ENCODE measurements at regions not wholly inside any gene's neighbourhood (a gene's known extent, or its start where the extent isn't known, plus 50 kb on each side); places are given as distances from the start of the nearest gene placed in this dataset.
"Not testable (repeated sequence)": the region's sequence is repeated elsewhere in the genome, so short reads cannot be mapped to it uniquely, and the experiment has no call there.

DNA sequence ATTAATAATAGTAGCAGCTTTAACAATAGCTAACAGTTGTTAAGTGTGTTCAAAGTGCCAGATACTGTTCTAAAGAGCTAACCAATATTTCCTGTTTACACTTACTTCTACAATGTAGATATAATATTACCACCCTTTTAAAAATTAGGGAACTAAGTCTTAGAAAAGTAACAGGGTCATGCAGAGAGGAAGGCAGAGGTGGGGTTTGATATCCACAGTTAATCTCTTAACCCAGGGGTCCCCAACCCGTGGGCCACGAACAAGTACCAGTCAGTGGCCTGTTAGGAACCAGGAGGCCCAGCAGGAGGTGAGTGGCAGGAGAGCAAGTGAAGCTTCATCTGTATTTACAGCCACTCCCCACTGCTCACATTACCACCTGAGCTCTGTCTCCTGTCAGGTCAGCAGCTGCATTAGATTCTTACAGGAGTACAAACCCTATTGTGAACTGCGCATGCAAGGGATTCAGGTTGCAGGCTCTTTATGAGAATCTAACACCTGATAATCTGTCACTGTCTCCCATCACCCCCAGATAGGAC is 89.1 kb downstream of the ACTL7B start:
- FAIRE-seq, result no peak

GRCh38 chr9:108765265-108765664 is 90.5 kb downstream of the ACTL7B start:
- FAIRE-seq, result no peak

More for the DNA sequence above, 89.1 kb downstream of the ACTL7B start:
- no peak for DNase-seq (ENCODE audit: insufficient read length, low spot score)

DNA sequence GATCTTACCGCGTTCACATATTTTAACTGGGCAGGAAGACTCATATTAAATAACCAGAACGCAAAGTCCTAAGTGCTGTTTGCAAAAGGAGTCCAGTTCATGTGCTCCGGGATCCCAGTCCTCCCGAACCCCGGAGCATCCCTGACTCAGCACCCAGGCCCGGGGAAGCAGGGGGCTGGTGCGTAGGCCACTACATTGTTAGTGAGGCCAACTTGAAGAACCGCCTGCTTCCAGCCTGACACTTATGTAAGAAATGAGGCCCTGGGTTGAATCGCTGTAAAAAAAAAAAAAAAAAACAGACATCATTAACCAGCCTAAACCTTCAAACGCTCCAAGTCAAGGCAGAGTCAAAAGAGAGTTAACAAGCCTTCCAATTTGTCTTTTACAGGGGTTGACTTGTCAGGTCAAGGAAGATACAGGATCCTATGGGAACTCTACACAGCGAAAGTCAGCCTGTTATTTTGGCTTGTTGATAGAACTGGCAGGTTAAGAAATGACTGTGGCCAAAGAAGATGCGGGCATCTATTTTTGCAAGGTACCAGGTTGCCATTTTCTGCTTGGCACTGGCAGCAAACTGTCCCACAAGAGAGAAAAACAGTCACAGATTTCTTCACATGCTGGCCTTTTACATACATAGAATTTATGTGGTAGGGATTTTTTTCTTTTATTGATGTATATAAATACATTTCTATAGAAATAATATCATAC is 93.3 kb downstream of the ACTL7B start:
- FAIRE-seq (no peak), DNase-seq (ENCODE audit: insufficient read length, low spot score) (no peak)

More at GRCh38 chr9:108765265-108765664, 90.5 kb downstream of the ACTL7B start:
- DNase-seq (ENCODE audit: insufficient read length, low spot score), result no peak

GRCh38 chr9:108761655-108762347 is 94.0 kb downstream of the ACTL7B start:
- FAIRE-seq, result no peak
- peak; percentile 66 for DNase-seq (ENCODE audit: insufficient read length, low spot score)

DNA sequence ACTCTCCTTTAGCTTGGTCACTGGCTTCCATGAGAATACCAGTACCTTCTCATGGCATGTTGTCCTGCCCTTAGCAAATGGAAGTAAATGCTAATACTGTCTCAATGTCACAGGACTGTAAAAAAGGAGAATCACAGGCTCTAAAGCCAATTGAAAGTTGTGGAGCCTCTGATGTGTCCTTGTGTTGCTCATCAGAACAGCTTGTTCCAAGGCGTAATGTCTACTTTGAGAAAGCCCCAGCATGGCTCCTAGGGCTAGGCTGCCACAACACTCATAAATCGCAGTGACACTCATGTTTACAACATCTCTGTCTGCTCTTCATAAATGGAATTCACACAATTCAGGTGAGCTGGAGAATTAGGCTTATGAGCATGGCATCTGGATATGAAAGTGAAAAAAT is 94.9 kb downstream of the ACTL7B start:
- FAIRE-seq, result no peak

DNA sequence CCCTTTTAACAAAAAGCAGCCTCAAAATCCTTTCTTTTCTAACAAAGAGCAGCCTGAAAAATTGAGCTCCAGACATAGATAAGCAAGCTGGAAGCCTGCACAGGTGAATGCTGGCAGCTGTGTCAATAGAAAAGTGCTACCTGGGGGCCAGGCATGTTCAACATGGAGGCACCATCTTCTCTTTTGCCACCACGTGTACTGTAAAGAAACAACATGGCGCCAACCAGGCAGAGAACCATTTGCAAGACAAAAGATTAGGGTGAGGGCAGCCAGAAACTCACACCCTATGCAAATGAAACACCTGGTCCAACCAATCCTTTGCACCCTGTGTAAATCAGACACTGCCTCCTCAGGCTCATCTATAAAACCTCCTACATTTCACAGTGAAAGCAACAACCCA is 96.0 kb downstream of the ACTL7B start:
- FAIRE-seq (no peak), DNase-seq (ENCODE audit: insufficient read length, low spot score) (no peak)

More for the DNA sequence above, 94.9 kb downstream of the ACTL7B start:
- no peak for DNase-seq (ENCODE audit: insufficient read length, low spot score)

- FAIRE-seq, result no peak
- no peak for DNase-seq (ENCODE audit: insufficient read length, low spot score)
Observed at GRCh38 chr9:108759399-108759798, 96.4 kb downstream of the ACTL7B start.

DNA sequence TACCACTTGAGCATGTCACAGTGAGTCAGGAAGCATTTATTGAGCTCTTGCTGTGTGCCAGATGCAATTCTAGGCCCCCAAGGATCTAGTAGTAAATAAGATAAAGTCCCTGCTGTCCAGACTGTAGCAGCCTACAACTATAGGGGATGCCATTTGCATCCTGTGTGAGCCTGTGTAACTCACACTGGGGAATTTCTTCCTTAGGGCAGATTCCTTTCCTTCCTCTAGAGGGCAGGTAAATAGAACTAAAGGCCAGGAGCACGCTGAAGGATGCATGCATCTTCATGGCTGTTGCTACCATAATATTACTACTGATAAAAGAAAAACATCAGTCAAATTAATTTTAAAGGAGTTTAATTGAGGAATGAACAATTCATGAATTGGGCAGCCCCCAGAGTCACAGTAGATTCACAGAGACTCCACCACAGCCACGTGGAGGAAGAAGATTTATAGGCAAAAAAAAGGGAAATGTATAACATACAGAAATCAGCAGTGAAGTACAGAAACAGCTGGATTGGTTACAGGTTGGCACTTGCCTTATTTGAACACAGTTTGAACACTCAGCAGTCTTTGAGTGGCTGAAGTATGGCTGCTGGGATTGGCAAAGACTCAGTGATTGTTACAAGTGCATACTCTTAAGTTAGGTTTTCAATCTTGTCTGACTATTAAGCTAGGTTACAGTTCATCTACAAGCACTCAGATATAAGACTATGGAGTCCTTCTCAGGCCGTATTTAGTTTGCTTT is 98.9 kb downstream of the ACTL7B start:
- no peak for DNase-seq (ENCODE audit: insufficient read length, low spot score)
- no peak for FAIRE-seq

DNA sequence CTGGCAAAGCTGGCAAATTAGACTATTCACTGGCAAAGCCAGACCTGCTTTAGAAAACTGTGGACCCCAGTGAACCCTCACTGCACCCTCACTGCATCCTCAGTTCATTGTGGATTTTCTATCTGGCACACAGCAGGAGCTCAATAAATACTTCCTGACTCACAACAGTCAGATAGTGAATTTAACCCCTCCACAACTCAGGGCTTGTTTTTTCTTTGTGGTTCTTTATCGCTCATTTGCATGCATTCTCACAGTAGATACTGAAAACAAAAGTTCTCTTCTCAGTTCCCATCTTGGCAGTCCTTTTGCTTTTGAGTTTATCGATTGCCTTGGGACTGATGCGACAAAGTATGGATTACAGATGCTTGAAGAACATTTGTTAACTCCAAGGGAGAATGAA is 99.8 kb downstream of the ACTL7B start:
- FAIRE-seq (no peak), DNase-seq (ENCODE audit: insufficient read length, low spot score) (no peak)

GRCh38 chr9:108751369-108751768 is 104.4 kb downstream of the ACTL7B start:
- FAIRE-seq (no peak), DNase-seq (ENCODE audit: insufficient read length, low spot score) (no peak)

DNA sequence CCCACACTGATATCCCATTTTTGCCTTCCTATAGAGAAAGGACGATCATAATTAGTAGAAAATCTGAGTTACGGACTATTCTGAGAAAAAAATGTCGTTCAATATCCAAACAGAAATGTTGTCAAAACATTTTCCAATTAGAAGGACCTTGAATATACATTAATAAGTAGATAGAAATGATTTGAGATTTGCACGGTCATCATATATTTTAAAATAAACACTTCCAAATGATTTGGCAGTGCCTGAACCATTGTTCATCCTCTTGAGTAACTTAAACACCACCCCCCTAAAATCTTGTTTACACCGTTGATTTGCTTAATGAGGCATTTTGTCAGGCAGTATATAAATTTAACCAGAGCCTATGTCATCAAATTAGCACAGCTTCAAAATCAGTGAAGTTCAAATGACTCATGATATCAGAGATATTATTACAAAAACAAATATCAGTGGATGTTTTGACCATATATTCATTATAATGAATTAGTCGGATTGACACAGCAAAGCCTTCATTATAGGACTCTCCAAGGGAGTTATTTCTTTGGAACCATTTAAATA is 105.0 kb downstream of the ACTL7B start:
- FAIRE-seq, result no peak
- no peak for DNase-seq (ENCODE audit: insufficient read length, low spot score)

DNA sequence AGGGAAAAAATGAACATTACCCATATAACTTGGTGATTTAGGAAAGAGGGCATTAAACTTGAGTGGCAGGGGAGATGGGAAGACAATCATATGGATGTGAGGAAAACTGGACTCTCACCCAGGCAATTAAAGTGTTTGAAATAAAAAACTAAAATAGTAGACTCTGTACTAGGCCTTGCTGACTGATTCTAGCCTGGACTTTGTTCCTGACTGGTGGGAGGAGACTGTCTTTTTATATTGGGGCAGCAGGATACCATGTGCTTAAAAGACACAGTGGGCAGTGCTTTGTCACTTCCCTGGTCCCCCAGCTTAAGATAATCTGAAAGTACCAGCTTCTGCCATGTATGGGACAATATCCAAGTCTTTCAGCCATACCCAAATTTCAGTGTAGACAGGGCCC is 107.0 kb downstream of the ACTL7B start:
- FAIRE-seq, result no peak
- no peak for DNase-seq (ENCODE audit: insufficient read length, low spot score)

DNA sequence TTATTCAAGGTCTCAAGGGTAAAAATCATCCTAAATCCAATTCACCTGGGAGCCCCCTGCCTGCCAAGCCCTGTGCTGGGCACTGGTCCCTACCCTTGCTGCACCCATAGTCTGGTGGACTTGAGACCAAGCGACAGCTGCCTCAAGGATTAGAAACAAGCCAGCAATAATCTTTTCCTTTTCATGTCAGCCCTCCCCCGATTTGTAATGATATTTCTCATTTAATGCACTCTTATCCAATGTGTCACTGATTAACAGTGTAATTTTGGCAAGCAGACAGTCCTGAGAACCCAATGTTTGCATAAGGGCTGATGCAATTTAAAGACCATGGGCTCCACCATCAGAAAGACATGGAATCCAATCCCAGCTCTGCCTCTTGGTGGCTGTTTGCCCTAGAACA is 108.9 kb downstream of the ACTL7B start:
- no peak for FAIRE-seq

DNA sequence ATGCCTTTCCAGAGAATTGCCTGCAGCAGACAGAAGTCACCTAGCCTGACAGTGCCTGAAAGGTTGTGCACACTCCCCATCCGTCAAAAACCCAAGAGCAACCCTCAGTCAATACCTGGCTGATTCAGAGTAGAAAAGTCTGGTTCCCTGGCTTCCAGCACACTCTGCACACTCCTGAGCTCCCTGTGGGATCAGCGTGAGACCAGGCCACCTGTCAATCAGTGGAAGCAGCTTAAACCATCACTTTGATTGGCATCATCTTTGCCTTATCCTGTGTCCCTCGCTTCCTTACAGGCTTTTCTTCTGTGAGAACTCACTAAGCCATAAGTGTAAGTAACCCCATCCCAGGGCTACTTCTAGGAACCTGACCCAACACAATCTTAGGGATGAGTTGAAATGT is 109.8 kb downstream of the ACTL7B start:
- FAIRE-seq, result no peak
- DNase-seq (ENCODE audit: insufficient read length, low spot score), result no peak

More for the DNA sequence above, 108.9 kb downstream of the ACTL7B start:
- no peak for DNase-seq (ENCODE audit: insufficient read length, low spot score)

DNA sequence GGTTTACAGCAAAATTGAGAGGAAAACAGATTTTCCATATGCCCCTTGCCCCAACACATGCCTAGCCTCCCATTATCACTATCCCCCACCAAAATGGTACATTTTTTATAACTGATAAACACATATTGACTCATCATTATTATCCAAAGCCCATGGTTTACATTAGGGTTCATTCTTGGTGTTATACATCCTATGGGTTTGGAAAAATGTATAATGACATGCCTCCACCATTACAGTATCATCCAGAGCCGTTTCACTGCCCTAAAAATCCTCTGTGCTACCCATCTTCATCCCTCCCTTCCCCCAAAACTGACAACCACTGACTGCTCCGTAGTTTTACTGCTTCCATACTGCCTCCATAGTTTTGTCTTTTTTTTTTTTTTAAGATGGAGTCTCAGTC is 111.1 kb downstream of the ACTL7B start:
- no peak for DNase-seq (ENCODE audit: insufficient read length, low spot score)
- no peak for FAIRE-seq

DNA sequence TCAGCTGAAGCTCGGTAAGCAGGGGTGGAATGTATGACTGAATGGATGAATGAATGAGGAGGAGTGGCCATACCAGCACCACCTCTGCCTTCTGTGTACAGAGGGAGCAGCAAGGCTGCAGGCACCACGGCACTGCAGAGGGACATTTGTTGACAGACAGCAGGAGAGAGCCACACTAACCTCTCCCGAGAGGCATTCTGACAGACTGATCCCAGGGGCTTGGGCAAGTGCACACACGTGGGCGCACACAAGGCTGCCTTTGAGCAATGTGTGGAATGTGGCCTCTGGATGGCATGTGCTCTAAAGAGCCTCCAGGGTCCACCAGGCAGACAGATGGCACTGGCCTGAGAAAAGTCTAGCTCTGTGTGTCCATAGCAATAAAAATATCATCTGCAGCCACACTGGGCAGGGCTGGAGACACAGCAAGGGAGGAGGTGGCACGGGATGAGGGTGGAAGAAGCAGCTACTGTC is 111.8 kb downstream of the ACTL7B start:
- peak; percentile 78 for FAIRE-seq

DNA sequence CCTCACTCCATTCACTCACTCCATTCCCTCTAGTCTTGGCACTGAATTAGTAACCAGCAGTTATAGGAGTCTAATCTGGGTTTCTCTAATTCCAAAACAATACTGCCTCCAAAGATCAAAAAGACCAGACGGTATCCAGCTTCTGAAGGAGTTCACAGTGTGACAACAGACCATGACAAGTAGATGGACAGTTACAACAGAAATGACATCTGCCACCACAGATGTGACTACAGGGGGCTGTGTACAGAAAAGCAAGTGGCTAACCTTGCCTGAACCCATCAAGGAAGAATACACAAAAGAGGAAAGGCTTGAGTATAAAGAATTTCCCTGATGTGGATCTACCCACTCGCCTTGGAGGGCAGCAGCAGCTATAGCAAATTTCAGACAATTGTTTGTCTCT is 112.4 kb downstream of the ACTL7B start:
- DNase-seq (ENCODE audit: insufficient read length, low spot score), result no peak
- peak; percentile 31 for FAIRE-seq

More for the DNA sequence above, 111.8 kb downstream of the ACTL7B start:
- DNase-seq (ENCODE audit: insufficient read length, low spot score), result peak; percentile 23

DNA sequence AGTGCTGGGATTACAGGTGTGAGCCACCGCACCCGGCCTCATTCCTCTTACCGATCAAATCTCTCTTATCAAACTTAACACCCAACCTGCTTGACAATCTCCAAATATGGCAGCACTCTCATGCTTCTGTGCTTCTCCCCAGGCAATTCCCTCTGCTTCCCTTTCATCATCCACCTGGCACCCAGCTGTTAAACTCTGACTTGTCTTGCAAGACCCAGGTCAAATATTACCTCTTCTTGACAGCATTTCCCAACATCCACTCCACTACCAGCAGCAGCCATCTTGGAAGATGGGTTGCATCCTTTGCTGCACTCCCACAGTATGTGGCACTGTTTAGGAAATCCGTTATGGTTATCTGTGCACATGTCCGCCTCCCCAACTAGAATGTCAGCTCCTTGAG is 113.6 kb downstream of the ACTL7B start:
- no peak for FAIRE-seq
- no peak for DNase-seq (ENCODE audit: insufficient read length, low spot score)

- not testable (repeated sequence) for DNase-seq (ENCODE audit: insufficient read length, low spot score); FAIRE-seq
Observed at GRCh38 chr9:108731292-108731691, 124.5 kb downstream of the ACTL7B start.

DNA sequence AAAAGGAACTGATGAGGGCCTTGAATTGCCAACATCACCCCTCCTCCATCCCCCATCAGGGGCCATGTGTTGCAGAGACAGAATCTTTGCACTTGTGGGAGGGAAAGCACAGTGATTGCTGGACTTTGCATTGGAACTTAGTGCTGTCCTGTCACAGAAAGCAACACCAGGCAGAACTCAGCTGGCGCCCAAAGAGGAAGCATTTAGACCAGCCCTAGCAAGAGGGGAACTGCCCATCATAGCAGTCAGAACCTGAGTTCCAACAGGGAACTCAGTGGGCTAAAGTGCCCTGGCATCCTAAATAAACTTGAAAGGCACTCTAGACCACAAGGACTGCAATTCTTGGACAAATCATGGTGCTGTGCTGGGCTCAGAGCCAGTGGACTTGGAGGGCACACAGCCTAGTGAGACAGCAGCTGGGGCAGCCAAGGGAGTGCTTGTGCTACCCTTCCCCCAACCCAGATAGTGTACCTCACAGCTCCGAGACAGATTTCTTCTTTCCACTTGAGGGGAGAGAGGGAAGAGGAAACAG is 128.1 kb downstream of the ACTL7B start:
- FAIRE-seq (no peak), DNase-seq (ENCODE audit: insufficient read length, low spot score) (no peak)

DNA sequence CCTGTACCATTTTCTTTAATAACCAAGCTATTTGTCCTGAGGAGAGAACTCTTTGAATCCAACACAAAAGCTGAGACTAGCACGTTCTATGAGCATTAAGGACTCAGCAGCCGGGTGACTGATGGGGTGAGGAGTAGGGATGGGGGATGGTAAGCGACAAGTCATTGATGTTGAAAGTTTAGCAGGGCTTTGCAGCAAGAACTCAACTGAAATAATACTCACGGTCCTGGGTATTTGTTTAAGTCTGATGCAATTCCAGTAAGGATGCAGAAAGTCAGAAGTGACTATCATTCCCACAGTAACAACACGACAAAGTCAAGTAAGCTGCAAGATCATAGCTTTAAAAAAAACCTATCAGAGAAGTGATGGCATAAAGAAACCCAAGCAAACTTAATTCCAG is 131.1 kb downstream of the ACTL7B start:
- DNase-seq (ENCODE audit: insufficient read length, low spot score), result no peak
- no peak for FAIRE-seq

All from HTR-8/SVneo (cell line).